H1 (cell line): ENCODE measurements at regions not wholly inside any gene's neighbourhood (a gene's known extent, or its start where the extent isn't known, plus 50 kb on each side); places are given as distances from the start of the nearest gene placed in this dataset.

ENCODE experiments used
- EGR1 ChIP-seq: IDR thresholded peaks from 2 replicates; pipeline ENCODE4 v1.6.1; 2011; ENCODE audit warnings: low read depth, low read length, borderline replicate concordance
- SIX5 ChIP-seq: IDR thresholded peaks from 2 replicates; pipeline ENCODE4 v1.6.1; 2011; ENCODE audit warnings: mild to moderate bottlenecking, low read depth, low read length
- SRF ChIP-seq: IDR thresholded peaks from 2 replicates; pipeline ENCODE4 v1.6.1; 2011; ENCODE audit warnings: mild to moderate bottlenecking, low read depth, low read length, moderate library complexity
- SUZ12 ChIP-seq: fragments of 200-600 bp; sonication (generic); IDR thresholded peaks from 2 replicates; pipeline ENCODE4 v1.6.1; 2012; ENCODE audit warnings: mild to moderate bottlenecking, inconsistent platforms, low read length, moderate library complexity, mixed read lengths
- TAF1 ChIP-seq: IDR thresholded peaks from 2 replicates; pipeline ENCODE4 v1.6.1; 2011; ENCODE audit warnings: mild to moderate bottlenecking, low read depth, low read length

- no peak for TF ChIP-seq TAF1
- no peak for TF ChIP-seq SRF
- no peak for TF ChIP-seq EGR1
- TF ChIP-seq SUZ12, result no peak
- TF ChIP-seq SIX5, result no peak
Observed at GRCh38 chr5:4523038-4523437, 617.1 kb upstream of the ADAMTS16 start (continued).
